GM18909 (cell line): ENCODE measurements at regions not wholly inside any gene's neighbourhood (a gene's known extent, or its start where the extent isn't known, plus 50 kb on each side); places are given as distances from the start of the nearest gene placed in this dataset.

Experiments
- ATAC-seq: cut with Tn5 transposase; IDR thresholded peaks from one replicate; pipeline ENCODE4 v1.9.1; 2021; ENCODE audit warnings: mild to moderate bottlenecking; ENCODE audit not compliant: unreplicated experiment, poor library complexity

DNA sequence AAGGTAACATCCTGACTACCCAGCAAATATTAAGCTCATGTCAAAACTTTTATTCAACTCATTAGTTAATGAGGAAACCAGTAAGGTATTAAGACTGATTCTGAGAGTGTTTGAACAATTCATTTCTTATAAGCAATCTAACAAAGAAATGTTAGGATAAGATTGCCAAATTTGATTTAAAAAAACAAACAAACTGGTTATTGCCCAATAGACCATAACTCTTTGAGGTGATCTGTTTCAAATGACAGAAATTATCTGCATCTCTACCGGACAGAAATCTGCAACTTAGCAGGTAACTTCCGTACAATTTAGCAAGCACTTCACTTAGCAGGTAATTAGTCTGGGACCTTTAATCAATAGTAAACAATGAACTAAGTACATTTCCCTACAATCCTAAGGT, 82.9 kb upstream of the BARX2 start:
- no peak for ATAC-seq

DNA sequence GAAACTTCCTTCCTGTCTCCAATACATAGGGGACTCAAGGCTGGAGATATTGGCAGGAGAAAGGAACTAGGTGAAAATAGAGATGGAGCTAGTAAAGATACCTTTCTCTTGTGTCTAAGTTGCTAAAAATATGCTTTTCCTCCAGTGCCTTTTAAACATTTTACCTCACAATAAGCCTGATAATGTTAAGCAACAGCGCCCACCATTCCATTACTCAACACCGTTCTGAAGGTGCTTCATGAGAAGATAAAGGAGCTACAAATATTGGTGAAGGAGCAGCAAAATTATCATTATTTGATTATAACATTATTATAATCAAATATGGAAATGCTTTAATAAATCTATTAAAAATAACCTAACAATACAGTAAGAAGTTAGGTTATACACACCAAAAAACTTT, 83.6 kb upstream of the BARX2 start:
- no peak for ATAC-seq

DNA sequence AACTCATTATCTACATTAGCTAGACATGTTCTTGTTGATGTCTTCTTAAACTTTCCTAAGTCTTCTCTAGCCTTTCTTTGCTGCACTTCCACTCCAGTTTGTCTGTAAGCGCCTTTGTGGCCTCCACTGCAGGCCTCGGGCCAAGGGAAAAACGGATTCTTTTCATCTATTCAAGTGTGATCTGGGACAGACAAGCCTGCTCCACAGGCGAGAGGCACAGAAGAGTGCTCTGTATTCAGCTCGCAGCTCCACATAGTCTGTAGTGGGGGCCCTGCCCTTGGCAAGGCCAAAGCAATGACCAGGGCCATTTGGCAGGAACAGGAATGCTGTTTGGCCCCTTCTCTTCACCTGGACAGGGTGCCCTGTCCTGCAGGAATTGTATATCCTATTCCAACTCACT, 84.1 kb upstream of the BARX2 start:
- no peak for ATAC-seq

DNA sequence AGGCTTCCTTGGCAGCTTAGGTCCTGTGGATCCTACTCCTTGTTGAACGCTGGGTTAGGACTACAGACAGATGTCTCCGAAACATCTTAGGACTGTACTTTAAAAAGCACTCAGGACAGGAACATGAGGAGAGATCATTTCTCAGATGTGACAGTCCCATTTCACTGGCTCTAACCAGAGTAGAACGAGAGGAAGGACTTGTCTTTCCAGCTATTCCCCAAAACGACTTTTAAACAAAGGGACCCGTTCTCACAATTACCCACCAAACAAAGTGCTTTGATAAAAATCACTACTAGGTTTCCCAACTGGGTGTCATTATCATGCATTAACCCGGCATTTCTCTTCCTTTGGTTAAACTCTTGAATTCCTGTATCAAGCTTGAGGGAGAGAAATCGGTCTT, 84.7 kb upstream of the BARX2 start:
- ATAC-seq, result no peak

DNA sequence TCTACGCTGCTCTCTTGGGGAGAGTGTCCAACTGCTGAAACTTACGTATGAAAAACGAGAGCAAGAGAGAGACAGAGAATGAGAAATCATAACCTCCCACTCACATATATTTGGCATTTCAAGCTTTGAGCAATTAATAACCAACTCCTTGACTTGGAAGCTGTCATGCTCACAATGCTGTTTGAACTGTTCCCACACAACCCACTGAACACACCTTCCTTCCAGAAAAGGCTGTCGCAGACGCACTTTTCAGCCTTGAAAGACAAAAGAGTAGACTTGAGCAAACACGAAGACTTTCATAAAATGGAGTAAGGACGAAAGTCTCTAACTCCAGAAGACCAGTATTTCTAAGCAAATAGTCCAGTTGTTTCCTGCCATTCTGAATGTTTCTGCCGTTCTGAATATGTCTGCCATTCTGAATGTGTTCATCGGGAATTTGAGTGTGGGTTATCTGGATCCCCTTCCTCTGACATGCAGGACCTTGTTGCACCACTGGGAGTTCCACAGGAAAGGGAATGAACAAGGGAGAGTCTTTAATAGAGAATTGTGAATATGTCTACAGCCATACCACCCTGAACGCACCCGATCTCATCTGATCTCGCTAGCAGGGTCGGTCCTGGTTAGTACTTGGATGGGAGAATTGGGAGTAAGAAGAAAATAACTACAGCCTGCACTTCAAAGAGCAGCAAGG, 86.2 kb upstream of the BARX2 start:
- no peak for ATAC-seq

DNA sequence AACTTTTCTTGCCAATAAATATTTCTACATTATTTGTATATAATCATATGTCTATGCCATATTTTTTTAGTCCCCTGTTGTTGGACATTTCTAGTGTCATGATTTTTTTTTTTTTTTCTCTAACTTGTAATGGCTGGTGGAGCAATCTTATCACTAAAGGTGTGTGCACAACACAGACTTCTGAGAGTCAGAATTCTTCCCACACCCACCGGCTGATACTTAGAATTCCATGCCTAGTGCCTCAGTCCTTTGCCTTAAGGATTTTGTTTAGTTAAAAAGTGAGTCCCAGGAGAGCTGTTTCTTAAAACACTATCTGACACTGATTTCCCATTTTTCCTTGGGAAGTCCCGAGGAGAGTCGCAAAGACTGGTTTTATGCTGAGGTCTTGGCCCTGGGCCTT, 87.7 kb upstream of the BARX2 start:
- no peak for ATAC-seq

DNA sequence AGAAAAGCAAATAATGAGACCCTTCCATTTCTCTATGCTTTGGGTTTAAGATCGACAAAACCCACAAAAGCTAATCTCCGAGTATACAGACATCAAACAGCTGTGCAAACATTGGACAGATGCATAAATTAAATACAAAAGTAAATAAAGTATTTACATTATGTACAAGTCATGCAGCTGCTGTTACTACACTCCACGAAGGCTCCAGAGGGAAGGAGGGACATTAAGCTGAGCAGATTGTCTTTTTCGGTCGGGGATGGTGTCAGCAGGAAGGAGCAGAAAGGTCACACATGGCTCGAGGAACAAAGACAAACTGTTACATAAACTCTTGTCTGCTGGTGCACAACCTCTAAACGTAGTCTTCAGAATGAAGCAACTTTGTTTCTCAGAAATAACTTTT, 88.8 kb upstream of the BARX2 start:
- no peak for ATAC-seq

DNA sequence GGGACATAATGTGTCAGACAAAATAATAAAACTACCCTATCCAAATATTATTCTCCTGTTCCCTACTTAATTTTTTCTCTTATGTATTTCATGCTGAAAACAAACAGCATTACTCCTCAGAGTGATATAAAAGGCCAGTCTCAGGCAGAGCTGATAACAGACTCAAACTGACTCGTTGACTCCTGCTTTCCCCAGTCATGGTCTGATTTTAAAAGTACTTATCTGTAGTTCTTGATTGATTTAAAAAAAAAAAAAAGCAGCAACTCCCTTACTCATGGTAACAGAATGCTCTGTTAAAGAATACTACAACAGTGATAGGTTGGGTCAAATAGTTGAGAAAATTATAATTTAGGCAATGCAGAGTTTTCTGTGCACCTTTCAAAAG, 90.3 kb upstream of the BARX2 start:
- no peak for ATAC-seq

DNA sequence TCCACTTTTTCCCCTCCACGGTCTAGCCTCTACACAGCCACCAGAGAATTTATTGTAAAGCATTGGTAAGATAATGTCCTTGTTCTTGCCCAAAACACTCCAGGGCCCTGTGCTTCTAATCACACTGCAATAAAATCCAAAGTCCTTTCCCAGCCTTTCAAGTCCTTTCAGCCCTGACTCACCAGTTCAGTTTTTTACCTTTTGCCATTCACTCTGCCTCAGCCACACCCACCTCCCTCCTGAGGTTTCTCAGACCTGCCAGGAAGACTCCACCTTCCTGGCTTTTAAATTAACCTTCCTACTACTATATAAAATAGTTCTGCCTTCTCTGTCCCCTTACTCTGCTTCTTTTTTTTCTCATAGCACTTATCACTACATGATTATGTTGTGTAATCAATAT, 91.0 kb upstream of the ARHGAP32 start:
- no peak for ATAC-seq

DNA sequence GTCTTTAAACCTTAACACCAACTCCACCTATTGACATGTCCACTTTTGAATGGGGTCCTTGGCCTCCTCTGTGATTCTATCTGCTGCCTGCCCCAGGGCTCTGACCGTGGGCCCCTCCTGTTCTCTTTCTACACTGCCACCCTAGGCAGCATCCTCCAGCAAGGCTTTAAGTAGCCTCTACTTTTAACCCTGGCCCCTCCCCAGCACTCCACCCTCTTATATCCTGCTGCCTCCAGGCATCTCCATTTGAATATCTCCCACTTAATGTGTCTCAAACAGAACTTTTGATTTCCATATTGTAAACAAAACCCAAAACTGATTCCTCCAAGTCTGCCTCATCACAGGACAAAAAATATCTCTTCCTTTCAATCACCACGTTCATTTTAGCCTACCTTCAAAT, 90.5 kb upstream of the ARHGAP32 start:
- no peak for ATAC-seq

DNA sequence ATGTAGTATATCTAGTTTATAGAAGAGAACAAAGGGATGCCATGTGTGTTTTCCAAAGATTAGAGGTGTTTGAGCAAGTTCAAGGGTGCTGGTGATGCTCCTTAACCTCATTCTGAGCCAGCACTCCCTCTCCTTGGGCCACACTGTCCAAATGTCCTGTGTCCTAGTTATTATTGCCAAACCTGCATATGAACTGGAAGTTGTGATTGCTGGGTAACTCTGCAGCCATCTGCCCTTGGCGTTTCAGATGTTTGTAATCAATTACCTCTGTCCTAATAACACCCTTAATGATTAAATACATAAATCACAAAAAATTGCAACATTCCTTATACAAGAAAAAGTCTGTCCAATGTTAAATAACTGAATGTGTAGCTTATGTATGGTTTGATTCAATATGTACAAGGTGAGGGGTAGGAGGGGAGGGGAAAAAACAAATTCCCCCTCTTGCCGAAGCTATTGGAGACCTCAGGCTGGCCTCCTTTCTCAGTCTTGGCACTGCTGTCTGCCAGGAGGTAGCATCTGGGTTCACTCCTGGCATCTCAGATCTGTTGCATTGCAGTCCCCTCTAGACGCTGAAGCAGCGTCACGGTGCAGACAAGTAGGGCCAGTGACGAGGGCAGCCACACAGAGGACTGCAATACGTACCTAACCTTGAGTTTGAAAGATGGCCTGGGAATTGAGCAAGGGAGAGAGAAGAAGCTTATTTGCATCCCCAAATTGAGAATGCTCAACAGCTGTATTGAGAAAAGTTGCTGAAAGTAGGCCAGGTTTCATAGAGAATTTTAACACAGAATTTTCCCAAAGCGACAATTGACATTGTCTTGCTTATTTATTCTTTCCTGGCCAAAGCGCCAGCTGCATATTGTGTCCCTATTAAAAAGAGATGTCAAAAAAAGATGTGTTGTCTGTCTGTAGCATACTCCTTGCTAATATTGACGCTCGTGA, 89.6 kb upstream of the ARHGAP32 start:
- no peak for ATAC-seq

DNA sequence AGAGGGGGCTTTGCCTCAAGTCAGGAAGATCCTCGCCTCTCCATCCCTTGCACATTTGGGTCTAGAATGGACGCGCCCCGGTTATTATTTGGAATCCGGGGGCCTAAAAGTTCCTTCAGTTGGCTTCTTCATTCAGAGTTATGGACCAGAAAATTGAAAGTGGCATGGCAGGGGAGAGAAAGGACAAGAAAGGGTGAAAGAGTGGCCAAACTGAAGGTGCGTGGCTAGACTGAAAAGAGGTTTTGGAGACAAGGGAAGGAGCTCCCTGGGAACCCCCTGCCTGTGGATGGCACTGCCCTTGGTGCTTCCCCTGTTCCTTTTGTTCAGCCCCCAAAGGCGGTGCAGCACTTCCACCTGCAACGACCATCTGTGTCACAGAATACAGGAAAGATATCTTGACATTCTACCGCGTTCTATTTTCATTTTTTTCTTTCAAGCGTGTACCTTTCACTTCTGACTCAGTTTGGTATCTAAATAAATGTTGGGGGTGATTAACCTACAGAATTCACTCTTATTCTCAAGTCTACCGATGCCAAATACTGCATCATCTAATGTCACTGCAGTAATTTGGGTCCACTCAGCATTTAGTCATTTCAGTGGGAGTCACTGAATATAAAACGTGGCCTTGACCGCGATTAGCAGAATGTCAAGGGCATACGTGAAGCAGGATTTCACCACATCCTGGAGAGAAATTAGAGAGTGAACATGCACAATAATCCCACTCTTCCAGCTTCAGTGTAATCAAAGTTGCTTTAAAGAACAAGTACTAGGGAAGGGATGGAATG, 88.1 kb upstream of the ARHGAP32 start:
- ATAC-seq, result no peak

DNA sequence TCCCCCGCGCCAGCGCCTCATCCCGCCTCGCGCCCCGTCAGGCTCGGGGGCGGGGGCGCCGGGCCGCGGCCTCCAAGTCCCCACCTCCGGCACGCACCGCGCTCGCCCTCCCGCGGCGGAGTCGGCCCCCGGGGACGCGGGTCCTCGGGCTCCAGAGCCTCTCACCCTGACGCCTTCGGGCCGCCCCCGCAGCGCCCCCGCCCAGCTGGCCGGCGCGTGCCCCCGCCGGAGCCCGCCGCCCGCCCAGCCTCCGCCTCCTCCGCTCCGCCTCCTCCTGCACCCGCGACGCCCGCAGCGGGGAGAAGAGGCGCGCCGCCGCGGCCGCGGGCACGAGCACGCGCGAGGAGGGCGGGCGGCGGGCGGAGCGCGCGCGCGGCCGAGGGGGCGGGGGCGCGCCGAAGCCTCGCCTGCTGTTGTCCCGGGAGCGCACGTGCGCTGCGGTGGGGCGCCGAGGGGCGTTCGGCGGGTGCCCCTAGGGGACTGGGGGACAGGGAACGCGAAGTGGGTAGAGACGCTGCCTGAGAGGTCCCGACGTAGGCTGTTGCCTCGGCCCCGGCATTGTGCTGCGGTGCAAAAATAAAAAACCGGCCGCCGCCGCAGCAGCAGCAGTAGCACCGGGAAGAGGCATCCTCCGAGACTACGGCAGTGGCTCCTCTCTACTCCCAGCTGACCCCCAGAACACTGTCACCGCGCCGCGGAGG, 87.4 kb upstream of the ARHGAP32 start:
- peak; percentile 67 for ATAC-seq

DNA sequence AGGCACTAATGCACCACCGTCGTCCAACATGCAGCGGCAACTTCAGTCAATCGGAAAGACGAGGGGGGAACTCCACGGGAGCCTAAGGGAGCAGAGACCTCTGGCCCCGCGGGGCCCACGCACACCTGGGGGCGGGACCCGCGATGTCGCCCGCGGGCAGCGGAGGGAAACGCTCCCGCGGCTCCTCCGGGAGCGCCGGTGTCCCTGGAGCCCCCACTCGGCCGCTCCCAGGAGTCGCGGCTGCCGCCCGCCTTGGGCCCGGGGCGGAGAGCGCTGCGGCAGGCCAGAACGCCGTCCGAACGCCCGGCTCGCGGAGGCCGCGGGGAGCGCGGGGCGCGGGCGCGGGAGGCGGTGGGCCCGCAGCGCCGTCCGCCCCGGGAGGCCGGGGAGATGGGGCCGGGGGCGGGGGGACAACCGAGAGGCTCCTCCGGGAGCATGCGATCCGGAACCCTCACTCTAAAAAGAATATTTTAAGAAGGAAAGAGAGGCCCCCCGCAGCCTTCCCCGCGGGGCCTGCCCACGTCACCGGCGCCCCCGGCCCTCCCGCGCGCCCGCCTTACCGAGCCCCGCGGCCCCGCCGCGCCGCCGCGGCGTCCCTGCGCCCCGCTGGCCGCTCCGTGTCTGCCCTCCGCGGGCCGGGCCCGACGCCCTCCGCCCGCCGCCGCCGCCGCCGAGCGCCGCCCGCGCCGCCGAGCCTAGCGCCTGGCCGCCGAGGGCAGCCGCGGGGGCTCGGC, 86.6 kb upstream of the ARHGAP32 start:
- ATAC-seq, result no peak

DNA sequence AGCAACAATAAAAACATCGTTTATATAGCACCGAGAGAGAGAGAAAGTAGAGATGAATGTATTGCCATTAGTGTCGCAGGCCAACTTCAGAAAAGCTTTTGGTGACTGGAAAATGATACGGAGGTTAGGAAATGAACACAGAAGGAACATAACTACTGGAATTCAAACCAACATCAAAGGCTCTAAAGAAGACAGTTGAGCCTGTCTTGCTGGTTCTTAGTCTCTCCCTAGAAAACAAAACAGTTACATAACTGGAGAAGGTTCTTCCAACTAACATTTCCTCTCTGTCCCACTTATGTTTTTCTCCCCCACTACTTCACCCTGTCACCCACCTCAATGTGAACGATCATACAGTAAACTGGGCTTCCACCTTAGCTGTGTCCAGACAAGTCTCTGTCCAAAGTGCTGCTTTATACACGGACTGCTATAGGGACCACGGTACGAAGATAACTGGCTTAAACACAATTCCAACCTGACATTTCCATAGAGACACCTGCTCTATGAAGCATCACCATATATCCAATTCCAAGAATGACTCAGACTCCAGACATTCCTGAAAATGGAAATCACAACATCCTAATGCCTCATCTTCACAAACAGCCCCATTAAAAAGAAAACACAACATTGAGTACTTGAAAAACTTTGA, 85.2 kb upstream of the ARHGAP32 start:
- ATAC-seq, result no peak

DNA sequence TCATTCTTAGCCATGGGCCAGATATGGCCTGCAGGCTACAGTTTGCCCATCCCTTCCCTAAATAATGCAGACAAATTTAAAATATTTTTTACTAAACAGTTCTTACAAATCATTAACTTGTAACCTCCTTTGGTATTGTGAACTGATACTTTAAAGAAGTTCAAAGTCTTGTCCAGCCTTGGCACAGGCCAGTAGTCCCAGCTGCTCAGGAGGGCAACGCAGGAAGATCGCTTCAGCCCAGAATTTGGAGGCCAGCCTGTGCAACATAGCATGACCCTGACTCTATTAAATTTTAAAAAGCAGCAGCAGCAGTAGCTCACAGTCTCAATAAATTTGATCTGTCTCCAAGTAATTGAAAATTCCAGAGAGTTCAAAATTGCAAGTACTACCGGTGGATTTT, 83.7 kb upstream of the ARHGAP32 start:
- ATAC-seq, result no peak

DNA sequence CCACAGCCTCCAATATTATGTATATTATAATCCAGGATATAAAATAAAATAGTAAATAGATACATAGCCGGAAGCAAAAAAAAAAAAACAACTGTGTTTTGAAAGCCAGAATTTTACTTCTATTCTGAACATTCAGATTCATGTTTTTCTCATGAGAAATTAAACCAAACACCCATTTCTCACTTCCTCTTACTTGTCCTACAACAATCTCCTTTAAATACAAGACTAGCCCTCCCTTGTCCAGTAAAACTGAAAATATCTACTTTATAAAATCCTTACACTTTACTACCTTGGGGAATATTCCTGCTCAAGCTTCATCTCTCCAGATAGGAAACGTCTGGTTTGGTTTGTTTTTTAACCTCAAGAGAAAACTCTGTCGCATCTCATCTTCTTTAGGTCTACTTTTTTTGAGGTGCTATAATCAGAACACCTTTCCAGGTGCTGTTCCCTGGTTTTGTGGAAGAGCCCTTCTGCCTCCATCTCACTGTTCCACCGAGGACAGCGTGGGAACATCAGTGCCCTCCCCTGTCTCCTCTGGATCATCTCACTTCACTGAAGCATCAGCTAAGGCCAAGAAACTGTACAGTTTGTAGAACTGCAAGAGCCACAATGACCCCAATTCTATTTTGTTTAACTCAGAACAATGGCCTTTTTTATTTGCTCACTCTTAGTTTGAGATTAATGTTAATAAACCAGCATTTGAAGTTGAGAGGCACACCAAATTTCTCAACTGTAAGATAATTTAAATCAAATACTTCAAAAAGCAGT, 82.0 kb upstream of the ARHGAP32 start:
- ATAC-seq, result no peak

DNA sequence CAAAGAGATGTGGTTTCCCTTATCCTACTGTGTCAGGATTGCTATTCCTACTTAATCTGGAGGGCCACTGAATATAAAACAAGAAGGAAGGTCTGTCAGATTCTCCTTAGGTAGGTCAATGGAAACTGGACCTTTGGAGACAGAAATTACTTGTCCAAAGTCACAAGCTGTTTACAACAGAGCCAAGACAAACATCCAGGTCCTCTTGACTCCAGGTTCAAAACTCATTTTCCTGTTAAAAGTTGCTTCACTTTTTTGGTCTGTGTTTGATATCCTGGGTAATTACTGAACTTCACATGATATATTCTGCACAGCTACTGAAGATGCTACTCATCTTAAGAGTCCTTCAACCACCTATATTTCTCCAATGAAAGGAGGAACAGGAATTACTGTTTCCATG, 81.2 kb upstream of the ARHGAP32 start:
- ATAC-seq, result no peak

DNA sequence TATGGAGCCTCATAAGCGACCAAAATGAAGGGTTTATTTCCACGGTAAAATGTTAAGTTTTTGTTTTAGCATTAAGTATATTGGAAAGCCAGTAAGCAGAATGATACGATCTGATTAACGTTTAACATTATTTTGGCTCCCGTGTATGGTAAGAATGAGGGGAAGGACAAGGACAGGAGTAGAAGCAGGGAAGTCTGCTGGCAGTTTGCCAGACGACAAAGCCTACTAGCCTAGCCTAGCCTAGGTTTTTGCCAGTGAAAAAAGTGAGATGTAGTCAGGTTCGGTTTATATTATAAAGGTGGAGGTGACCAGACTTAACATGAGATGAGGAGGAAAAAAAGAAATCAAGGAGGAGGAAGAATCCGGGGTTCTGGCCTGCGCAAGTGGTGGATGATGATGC, 78.9 kb upstream of the ARHGAP32 start:
- no peak for ATAC-seq
